Astrocyte of the cerebellum (primary cell): ENCODE measurements at regions not wholly inside any gene's neighbourhood (a gene's known extent, or its start where the extent isn't known, plus 50 kb on each side); places are given as distances from the start of the nearest gene placed in this dataset.
A peak's percentile ranks its signal among the peaks of the same experiment; 100 is the strongest.
"Not testable (repeated sequence)": the region's sequence is repeated elsewhere in the genome, so short reads cannot be mapped to it uniquely, and the experiment has no call there.

ENCODE experiments used
- DNase-seq: peaks from one replicate; pipeline ENCODE4 v3.0.0-alpha.2; 2011; ENCODE audit warnings: low read depth
- H3K4me3 ChIP-seq: 2 replicates; pipeline ENCODE4 v1.5.1; 2011; ENCODE audit warnings: mild to moderate bottlenecking, low read depth, low read length, moderate library complexity
- in situ Hi-C: cut with HindIII; loops from 2 replicates; pipeline ENCODE4 v1.10.0; 2017; ENCODE audit warnings: low sequenced_read_pairs
- TF ChIP-seq, protein P1 (sequence below): IDR thresholded peaks from 2 replicates; pipeline ENCODE4 v1.5.1; 2012; ENCODE audit warnings: low read length, low read depth, moderate library complexity, mild to moderate bottlenecking; ENCODE audit errors: missing control alignments

DNA sequence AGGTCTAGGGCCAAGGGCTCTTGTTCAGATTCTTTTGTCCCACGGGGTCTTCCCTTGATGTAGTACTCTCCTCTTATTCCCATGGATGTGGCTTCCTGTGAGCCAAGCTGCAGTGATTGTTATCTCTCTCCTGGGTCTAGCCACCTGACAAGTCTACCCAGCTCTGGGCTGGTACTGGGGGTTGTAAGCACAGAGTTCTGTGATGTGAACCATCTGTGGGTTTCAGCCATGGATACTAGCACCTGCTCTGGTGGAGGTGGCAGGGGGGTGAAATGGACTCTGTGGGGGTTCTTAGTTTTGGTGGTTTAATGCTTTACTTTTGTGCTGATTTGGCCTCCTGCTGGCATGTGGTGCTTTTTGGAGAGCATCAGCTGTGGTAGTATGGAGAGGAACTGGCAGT lies 350.8 kb downstream of the DNAJB9 start:
- in situ Hi-C loops = no loop called here
- TF ChIP-seq, protein P1, sequence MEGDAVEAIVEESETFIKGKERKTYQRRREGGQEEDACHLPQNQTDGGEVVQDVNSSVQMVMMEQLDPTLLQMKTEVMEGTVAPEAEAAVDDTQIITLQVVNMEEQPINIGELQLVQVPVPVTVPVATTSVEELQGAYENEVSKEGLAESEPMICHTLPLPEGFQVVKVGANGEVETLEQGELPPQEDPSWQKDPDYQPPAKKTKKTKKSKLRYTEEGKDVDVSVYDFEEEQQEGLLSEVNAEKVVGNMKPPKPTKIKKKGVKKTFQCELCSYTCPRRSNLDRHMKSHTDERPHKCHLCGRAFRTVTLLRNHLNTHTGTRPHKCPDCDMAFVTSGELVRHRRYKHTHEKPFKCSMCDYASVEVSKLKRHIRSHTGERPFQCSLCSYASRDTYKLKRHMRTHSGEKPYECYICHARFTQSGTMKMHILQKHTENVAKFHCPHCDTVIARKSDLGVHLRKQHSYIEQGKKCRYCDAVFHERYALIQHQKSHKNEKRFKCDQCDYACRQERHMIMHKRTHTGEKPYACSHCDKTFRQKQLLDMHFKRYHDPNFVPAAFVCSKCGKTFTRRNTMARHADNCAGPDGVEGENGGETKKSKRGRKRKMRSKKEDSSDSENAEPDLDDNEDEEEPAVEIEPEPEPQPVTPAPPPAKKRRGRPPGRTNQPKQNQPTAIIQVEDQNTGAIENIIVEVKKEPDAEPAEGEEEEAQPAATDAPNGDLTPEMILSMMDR = no peak

DNA sequence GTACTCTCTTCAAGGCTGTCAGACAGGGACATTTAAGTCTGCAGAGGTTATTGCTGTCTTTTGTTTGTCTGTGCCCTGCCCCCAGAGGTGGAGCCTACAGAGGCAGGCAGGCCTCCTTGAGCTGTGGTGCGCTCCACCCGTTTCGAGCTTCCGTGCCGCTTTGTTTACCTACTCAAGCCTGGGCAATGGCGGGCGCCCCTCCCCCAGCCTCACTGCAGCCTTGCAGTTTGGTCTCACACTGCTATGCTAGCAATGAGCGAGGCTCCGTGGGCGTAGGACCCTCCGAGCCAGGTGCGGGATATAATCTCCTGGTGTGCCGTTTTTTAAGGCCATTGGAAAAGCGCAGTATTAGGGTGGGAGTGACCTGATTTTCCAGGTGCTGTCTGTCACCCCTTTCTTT lies 373.4 kb downstream of the DNAJB9 start:
- in situ Hi-C loops, H3K4me3 ChIP-seq, DNase-seq: not testable (repeated sequence)

More for the DNA sequence above, 350.8 kb downstream of the DNAJB9 start:
- no peak overlapping the region for H3K4me3 ChIP-seq
- no peak for DNase-seq

DNA sequence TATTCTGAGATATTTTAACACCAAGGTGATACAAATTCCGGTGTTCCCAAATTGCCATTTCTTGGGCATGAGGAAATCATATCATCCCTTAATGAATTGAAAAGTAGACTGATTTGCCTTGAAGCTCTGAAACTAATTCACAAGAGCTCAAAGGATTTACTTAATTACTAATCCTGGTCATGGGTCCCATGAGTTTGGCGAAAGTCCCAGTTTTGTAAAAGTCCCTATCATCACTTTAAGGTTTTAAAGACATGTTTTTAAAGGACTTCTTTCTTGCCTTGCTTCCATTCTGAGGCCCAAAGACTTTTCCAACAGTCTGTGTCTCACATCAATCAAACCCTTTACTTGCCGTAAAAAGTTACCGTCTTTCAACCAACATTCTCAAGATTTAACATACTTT lies 377.9 kb downstream of the DNAJB9 start:
- no peak overlapping the region for H3K4me3 ChIP-seq
- TF ChIP-seq, protein P1 = no peak
- in situ Hi-C loops = no loop called here
- DNase-seq = no peak

DNA sequence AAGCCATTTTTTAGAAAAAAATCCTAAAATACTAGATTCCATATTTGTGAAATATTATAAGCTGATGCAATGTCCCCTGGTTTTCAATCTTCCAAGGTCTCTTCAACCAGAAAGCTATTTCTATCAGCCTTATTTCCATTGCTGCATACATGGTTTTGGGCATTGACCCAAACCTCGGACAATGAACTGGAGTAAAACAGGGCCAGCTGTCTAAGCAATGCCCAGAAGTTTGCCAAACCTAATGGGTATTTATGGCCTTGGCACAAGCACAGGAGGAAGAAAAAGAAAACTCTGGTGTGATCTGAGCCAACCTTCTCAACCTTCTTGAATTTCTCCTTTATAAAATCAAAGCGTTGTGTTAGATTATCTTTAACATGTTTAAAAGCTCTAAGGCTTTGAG lies 402.3 kb downstream of the DNAJB9 start:
- in situ Hi-C loops = no loop called here

DNA sequence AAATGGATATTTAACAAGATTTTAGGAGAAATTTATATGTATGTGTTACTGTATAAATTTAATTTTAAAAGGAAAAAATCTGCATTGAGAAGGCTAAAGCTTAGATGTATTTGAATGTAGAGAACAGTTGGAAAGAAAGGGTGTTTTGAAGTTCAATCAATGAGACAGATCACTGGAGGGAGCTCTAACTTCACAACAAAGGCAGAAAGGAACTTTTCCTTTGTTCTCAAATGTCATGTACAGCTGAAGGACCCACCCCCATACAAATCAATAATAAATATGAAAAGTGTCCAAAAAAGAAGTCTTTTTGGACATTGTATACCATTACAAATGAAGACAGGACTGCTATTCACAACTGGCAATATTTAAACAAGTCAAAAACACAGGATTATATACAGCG lies 403.4 kb downstream of the DNAJB9 start:
- no peak overlapping the region for H3K4me3 ChIP-seq
- TF ChIP-seq, protein P1 = peak; percentile 12
- DNase-seq = no peak
- in situ Hi-C loops = no loop called here

More for the DNA sequence above, 402.3 kb downstream of the DNAJB9 start:
- H3K4me3 ChIP-seq = no peak overlapping the region
- peak; percentile 12 for DNase-seq
- TF ChIP-seq, protein P1 = no peak

DNA sequence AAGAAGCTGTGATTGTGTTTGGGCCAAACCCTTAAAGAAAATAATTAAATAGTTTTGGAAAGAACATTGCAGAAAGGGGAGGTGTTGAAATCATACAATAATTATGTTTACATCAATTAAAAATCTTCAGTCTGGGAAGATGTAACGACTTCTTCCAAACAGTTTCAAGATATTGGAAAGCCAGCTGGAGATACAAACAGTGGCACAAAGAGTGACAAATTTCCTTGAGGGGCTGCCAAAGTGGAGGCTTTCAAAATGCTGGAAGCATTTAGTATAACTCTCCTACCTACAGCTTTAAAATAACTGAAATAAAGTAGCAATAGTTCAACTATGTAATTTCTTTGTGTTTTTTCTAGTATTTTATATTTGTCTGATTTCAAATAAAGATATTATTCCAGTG lies 405.0 kb downstream of the DNAJB9 start:
- no peak for DNase-seq
- TF ChIP-seq, protein P1 = no peak
- no peak overlapping the region for H3K4me3 ChIP-seq
- in situ Hi-C loops = no loop called here

DNA sequence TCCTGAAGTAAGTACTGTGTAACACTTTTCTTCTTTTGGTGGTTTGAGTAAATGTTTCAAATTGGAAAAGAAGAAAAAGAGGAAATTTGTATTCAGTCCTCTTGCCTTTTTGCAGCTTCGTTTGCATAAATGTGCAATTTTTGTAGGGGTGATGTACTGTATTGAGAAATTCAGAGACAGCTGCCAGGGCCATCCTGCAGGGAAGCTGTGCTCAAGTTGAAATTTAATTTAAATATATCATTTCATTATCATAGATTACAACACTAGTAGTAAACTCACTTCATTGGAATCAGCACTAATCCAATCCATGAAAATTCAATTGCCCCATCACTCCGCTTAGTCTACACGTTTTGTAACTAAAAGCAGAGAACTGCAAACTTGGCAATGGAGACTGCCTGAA lies 415.4 kb downstream of the DNAJB9 start:
- DNase-seq = no peak
- H3K4me3 ChIP-seq = no peak overlapping the region
- TF ChIP-seq, protein P1 = no peak
- in situ Hi-C loops = no loop called here
